A549 (cell line): ENCODE measurements at regions not wholly inside any gene's neighbourhood (a gene's known extent, or its start where the extent isn't known, plus 50 kb on each side); places are given as distances from the start of the nearest gene placed in this dataset.

Experiments used
- CHD2 ChIP-seq: fragments of 150-350 bp; IDR thresholded peaks from 2 replicates; pipeline ENCODE4 v1.6.1; 2014; ENCODE audit warnings: low read length; ENCODE audit not compliant: partially characterized antibody
- ZNF302 ChIP-seq: fragments of 250-450 bp; sonication (Bioruptor Pico); IDR thresholded peaks from 2 replicates; pipeline ENCODE4 v1.9.0; 2021; ENCODE audit warnings: inconsistent platforms, mild to moderate bottlenecking, moderate library complexity

- no peak for TF ChIP-seq ZNF302 (CRISPR knock-in tag)
- no peak for TF ChIP-seq CHD2
Observed at GRCh38 chr6:77389402-77389801, 73.9 kb downstream of the HTR1B start.
